ENCODE measurements at regions not wholly inside any gene's neighbourhood (a gene's known extent, or its start where the extent isn't known, plus 50 kb on each side); places are given as distances from the start of the nearest gene placed in this dataset.

- Histone ChIP-seq H3K9ac (no peak overlapping the region), H3K4me2 (no peak overlapping the region), H3K27me3 (ENCODE audit: insufficient read depth, low read depth) (no peaks in the 10 kb centered on the region), H3K36me3 (ENCODE audit: insufficient read depth) (no peaks in the 10 kb centered on the region), H4K20me1 (ENCODE audit: insufficient read depth) (no peaks in the 10 kb centered on the region), H3K27ac (no peak overlapping the region), H3K79me2 (ENCODE audit: insufficient read depth, low read depth) (no peaks in the 10 kb centered on the region), H3K4me1 (ENCODE audit: low read depth, poor library complexity, severe bottlenecking) (no peaks in the 10 kb centered on the region), H3K4me3 (IDR thresholded peaks at IDR 0.05; ENCODE audit: insufficient read depth, low read depth, low read length) (no peak overlapping the region), H2AFZ (ENCODE audit: low read depth) (no peak overlapping the region)
- TF ChIP-seq CTCF (conservative IDR thresholded peaks at IDR 0.05; ENCODE audit: low read depth, low read length): no peak
Measured at GRCh38 chr3:74921676-74922075, 307.2 kb upstream of the CNTN3 start.

- Histone ChIP-seq H3K27me3 (ENCODE audit: insufficient read depth, low read depth) (no peaks in the 10 kb centered on the region), H3K9ac (no peak overlapping the region), H3K27ac (no peak overlapping the region), H3K79me2 (ENCODE audit: insufficient read depth, low read depth) (no peaks in the 10 kb centered on the region), H3K4me3 (IDR thresholded peaks at IDR 0.05; ENCODE audit: insufficient read depth, low read depth, low read length) (no peak overlapping the region), H3K36me3 (ENCODE audit: insufficient read depth) (no peaks in the 10 kb centered on the region), H4K20me1 (ENCODE audit: insufficient read depth) (no peaks in the 10 kb centered on the region), H3K4me1 (ENCODE audit: low read depth, poor library complexity, severe bottlenecking) (no peaks in the 10 kb centered on the region), H2AFZ (ENCODE audit: low read depth) (no peak overlapping the region), H3K4me2 (no peak overlapping the region)
- TF ChIP-seq CTCF (conservative IDR thresholded peaks at IDR 0.05; ENCODE audit: low read depth, low read length): no peak
Measured at GRCh38 chr3:74920721-74921350, 306.4 kb upstream of the CNTN3 start.

- no peak for TF ChIP-seq CTCF (conservative IDR thresholded peaks at IDR 0.05; ENCODE audit: low read depth, low read length)
- Histone ChIP-seq H3K36me3 (ENCODE audit: insufficient read depth) (no peaks in the 10 kb centered on the region), H3K27ac (no peak overlapping the region), H3K4me2 (no peak overlapping the region), H3K4me1 (ENCODE audit: low read depth, poor library complexity, severe bottlenecking) (no peaks in the 10 kb centered on the region), H3K4me3 (IDR thresholded peaks at IDR 0.05; ENCODE audit: insufficient read depth, low read depth, low read length) (no peak overlapping the region), H2AFZ (ENCODE audit: low read depth) (no peak overlapping the region), H3K9ac (no peak overlapping the region), H4K20me1 (ENCODE audit: insufficient read depth) (no peaks in the 10 kb centered on the region), H3K27me3 (ENCODE audit: insufficient read depth, low read depth) (no peaks in the 10 kb centered on the region), H3K79me2 (ENCODE audit: insufficient read depth, low read depth) (no peaks in the 10 kb centered on the region)
Measured at GRCh38 chr3:74916696-74917095, 302.2 kb upstream of the CNTN3 start.

GRCh38 chr3:74906181-74906580 lies 291.7 kb upstream of the CNTN3 start:
- no peak overlapping the region for H3K4me3 ChIP-seq (IDR thresholded peaks at IDR 0.05; ENCODE audit: insufficient read depth, low read depth, low read length)
- H3K27ac ChIP-seq: no peak overlapping the region
- no peaks in the 10 kb centered on the region for H3K4me1 ChIP-seq (ENCODE audit: low read depth, poor library complexity, severe bottlenecking)
- H3K9ac ChIP-seq: no peak overlapping the region
- H3K27me3 ChIP-seq (ENCODE audit: insufficient read depth, low read depth): no peaks in the 10 kb centered on the region
- no peaks in the 10 kb centered on the region for H4K20me1 ChIP-seq (ENCODE audit: insufficient read depth)
- H3K4me2 ChIP-seq: no peak overlapping the region
- no peak overlapping the region for H2AFZ ChIP-seq (ENCODE audit: low read depth)
- no peak for TF ChIP-seq CTCF (conservative IDR thresholded peaks at IDR 0.05; ENCODE audit: low read depth, low read length)
- H3K79me2 ChIP-seq (ENCODE audit: insufficient read depth, low read depth): no peaks in the 10 kb centered on the region
- no peaks in the 10 kb centered on the region for H3K36me3 ChIP-seq (ENCODE audit: insufficient read depth)
